ENCODE measurements at regions not wholly inside any gene's neighbourhood (a gene's known extent, or its start where the extent isn't known, plus 50 kb on each side); places are given as distances from the start of the nearest gene placed in this dataset.

- DNase-seq = no peak
Observed at GRCh38 chr4:71938776-71939175, 93.0 kb upstream of the NPFFR2 start.

- no peak for DNase-seq
Observed at GRCh38 chr4:71941001-71941400, 90.8 kb upstream of the NPFFR2 start.

GRCh38 chr4:71944956-71945355, 86.8 kb upstream of the NPFFR2 start:
- DNase-seq = no peak

GRCh38 chr4:71945791-71946190, 86.0 kb upstream of the NPFFR2 start:
- DNase-seq = no peak

- no peak for DNase-seq
Observed at GRCh38 chr4:71958978-71959377, 72.8 kb upstream of the NPFFR2 start.

GRCh38 chr4:71962622-71963264, 69.1 kb upstream of the NPFFR2 start:
- DNase-seq = no peak

- DNase-seq = no peak
Observed at GRCh38 chr4:71974681-71975080, 57.1 kb upstream of the NPFFR2 start.

- no peak for DNase-seq
Observed at GRCh38 chr4:71976523-71976922, 55.3 kb upstream of the NPFFR2 start.

GRCh38 chr4:71978210-71978835, 53.5 kb upstream of the NPFFR2 start:
- DNase-seq = peak; percentile 48

- no peak for DNase-seq
Observed at GRCh38 chr4:71980976-71981375, 50.8 kb upstream of the NPFFR2 start.
